OCI-LY7 (cell line): ENCODE measurements at regions not wholly inside any gene's neighbourhood (a gene's known extent, or its start where the extent isn't known, plus 50 kb on each side); places are given as distances from the start of the nearest gene placed in this dataset.

ENCODE experiments used
- BruUV-seq: library from RNA; stranded (reverse); fragments of 400-500 nt; replicated peaks from 2 replicates; lab custom pipeline; 2021; lab: Mats Ljungman, UMichigan
- CTCF ChIA-PET: fragments of 300-600 bp; sonication (Branson Sonifier 250); formaldehyde crosslinking; loops from one replicate; lab custom pipeline; 2022; ENCODE audit warnings: antibody characterized with exemption; ENCODE audit not compliant: unreplicated experiment; lab: Charles Lee
- POLR2A ChIA-PET: fragments of 300-600 bp; sonication (Branson Sonifier 250); formaldehyde crosslinking; loops from one replicate; lab custom pipeline; 2022; ENCODE audit warnings: antibody characterized with exemption; lab: Charles Lee
- DNase-seq: peaks from one replicate; pipeline ENCODE4 v3.0.0-alpha.2; 2015; ENCODE audit warnings: low spot score
- H2AFZ ChIP-seq: fragments of 200-600 bp; sonication (generic), shearing (Covaris generic); 2 replicates; pipeline ENCODE4 v1.6.1; 2014; ENCODE audit warnings: mild to moderate bottlenecking, antibody characterized with exemption, low read length, moderate library complexity
- H3K27ac ChIP-seq: fragments of 200-600 bp; sonication (generic); 2 replicates; pipeline ENCODE4 v1.5.1; 2014; ENCODE audit warnings: mixed run types, low read depth, mild to moderate bottlenecking, moderate library complexity, low read length, inconsistent platforms; ENCODE audit not compliant: poor library complexity, severe bottlenecking
- H3K36me3 ChIP-seq: fragments of 200-600 bp; sonication (generic); 2 replicates; pipeline ENCODE4 v1.6.1; 2014; ENCODE audit warnings: mild to moderate bottlenecking, antibody characterized with exemption, low read length, moderate library complexity, mixed read lengths; ENCODE audit not compliant: insufficient read depth
- H3K4me1 ChIP-seq: fragments of 200-600 bp; sonication (generic); 2 replicates; pipeline ENCODE4 v1.5.1; 2014; ENCODE audit warnings: mild to moderate bottlenecking, low read length; ENCODE audit not compliant: insufficient read depth, poor library complexity, severe bottlenecking
- H3K4me2 ChIP-seq: fragments of 200-600 bp; sonication (generic); 2 replicates; pipeline ENCODE4 v1.6.1; 2014; ENCODE audit warnings: mild to moderate bottlenecking, low read length
- H3K4me3 ChIP-seq: fragments of 200-600 bp; sonication (generic); 2 replicates; pipeline ENCODE4 v1.5.1; 2014; ENCODE audit warnings: mild to moderate bottlenecking, low read depth, low read length; ENCODE audit not compliant: poor library complexity, severe bottlenecking
- H3K79me2 ChIP-seq: fragments of 200-600 bp; sonication (generic); 2 replicates; pipeline ENCODE4 v1.6.1; 2016; ENCODE audit warnings: low read depth, mild to moderate bottlenecking, low read length, moderate library complexity, mixed read lengths; ENCODE audit not compliant: insufficient read depth
- H3K9me2 ChIP-seq: fragments of 200-600 bp; sonication (generic); 2 replicates; pipeline ENCODE4 v1.6.1; 2016; ENCODE audit warnings: mild to moderate bottlenecking, low read length, mixed read lengths; ENCODE audit not compliant: insufficient read depth
- H3K9me3 ChIP-seq: fragments of 200-600 bp; sonication (generic); 2 replicates; pipeline ENCODE4 v1.6.1; 2014; ENCODE audit warnings: mild to moderate bottlenecking, mixed run types, low read length, mixed read lengths
- H4K20me1 ChIP-seq: fragments of 200-600 bp; sonication (generic); 2 replicates; pipeline ENCODE4 v1.6.1; 2014; ENCODE audit warnings: mild to moderate bottlenecking, antibody characterized with exemption, low read length, moderate library complexity, mixed read lengths; ENCODE audit not compliant: insufficient read depth
- EZH2phosphoT487 ChIP-seq: fragments of 200-600 bp; sonication (generic); IDR thresholded peaks from 2 replicates; pipeline ENCODE4 v1.6.1; 2018; ENCODE audit warnings: low read depth, borderline replicate concordance, mild to moderate bottlenecking, mixed run types, antibody characterized with exemption, low read length, moderate library complexity, mixed read lengths
- intact Hi-C: fragments of 100-400 bp; cut with micrococcal nuclease; formaldehyde crosslinking; loops from one replicate; pipeline ENCODE4 v1.10.0; 2022; ENCODE audit not compliant: unreplicated experiment
- TF ChIP-seq, protein P1 (sequence below): fragments of 200-600 bp; sonication (generic); conservative IDR thresholded peaks from 2 replicates; pipeline ENCODE4 v1.5.1; 2014; ENCODE audit warnings: mild to moderate bottlenecking, antibody characterized with exemption, low read length, moderate library complexity, mixed read lengths

GRCh38 chr4:124861761-124862160 is 149.2 kb upstream of the ANKRD50 start:
- Histone ChIP-seq H2AFZ (no peak overlapping the region), H3K4me3 (no peak overlapping the region), H3K4me2 (no peak overlapping the region), H4K20me1 (no peaks in the 10 kb centered on the region), H3K79me2 (no peaks in the 10 kb centered on the region), H3K9me2 (no peaks in the 10 kb centered on the region), H3K4me1 (no peaks in the 10 kb centered on the region), H3K36me3 (no peaks in the 10 kb centered on the region), H3K9me3 (no peaks in the 10 kb centered on the region), H3K27ac (no peak overlapping the region)
- DNase-seq: no peak
- CTCF ChIA-PET: no interaction called here
- no TSS peak for BruUV-seq
- TF ChIP-seq, protein P1, sequence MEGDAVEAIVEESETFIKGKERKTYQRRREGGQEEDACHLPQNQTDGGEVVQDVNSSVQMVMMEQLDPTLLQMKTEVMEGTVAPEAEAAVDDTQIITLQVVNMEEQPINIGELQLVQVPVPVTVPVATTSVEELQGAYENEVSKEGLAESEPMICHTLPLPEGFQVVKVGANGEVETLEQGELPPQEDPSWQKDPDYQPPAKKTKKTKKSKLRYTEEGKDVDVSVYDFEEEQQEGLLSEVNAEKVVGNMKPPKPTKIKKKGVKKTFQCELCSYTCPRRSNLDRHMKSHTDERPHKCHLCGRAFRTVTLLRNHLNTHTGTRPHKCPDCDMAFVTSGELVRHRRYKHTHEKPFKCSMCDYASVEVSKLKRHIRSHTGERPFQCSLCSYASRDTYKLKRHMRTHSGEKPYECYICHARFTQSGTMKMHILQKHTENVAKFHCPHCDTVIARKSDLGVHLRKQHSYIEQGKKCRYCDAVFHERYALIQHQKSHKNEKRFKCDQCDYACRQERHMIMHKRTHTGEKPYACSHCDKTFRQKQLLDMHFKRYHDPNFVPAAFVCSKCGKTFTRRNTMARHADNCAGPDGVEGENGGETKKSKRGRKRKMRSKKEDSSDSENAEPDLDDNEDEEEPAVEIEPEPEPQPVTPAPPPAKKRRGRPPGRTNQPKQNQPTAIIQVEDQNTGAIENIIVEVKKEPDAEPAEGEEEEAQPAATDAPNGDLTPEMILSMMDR: no peak
- intact Hi-C loops: no loop called here
- POLR2A ChIA-PET: interaction anchor here (0.5 kb wide), 1 partner anchor 102 kb away, joined by 6 read pairs; no protein-coding TSS in a partner anchor

DNA sequence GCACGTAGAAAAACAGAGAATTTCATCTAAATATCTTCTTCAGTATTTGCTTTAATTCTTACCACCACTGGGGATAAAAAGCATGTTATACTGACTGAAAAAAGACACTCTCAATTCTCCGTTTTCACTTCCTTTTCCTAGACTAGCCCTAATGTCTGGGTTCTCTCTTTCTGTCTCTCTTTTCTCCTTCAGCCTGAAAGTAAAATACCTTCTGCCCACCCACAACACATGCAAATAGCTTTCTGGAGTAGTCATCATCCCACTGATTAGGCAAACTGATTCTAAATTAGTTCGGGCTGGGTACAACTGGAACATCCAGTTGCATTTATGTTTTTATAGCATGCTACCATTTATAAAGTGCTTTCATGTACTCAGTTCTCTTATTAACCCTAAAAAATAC is 142.4 kb upstream of the ANKRD50 start:
- CTCF ChIA-PET: no interaction called here

DNA sequence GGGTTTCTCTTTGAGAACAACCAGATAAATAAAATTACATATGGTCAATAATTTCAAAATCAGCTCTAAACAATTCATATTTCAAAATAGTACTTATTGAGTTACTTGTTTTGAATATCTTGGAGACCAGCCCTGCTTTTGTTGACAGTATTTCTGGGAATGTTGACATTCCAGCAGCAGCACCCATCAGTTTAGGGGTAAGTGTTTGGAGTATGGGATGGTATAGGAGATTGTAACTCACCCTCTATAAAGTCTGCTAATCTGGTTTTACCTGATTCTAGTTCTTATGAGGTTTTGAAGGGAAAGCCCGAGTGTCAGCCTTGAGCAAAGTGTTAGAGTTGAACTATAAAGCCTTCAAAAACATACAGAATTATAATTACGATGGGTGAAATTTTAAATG is 139.2 kb upstream of the ANKRD50 start:
- ChIA-PET CTCF (no interaction called here), POLR2A (interaction anchor here (0.6 to 1.0 kb wide), 2 partner anchors 51 to 144 kb away, joined by 3 read pairs; no protein-coding TSS in a partner anchor)
- Histone ChIP-seq H3K9me2 (no peaks in the 10 kb centered on the region), H3K36me3 (no peaks in the 10 kb centered on the region), H3K79me2 (no peaks in the 10 kb centered on the region), H3K4me2 (no peak overlapping the region), H3K27ac (no peak overlapping the region), H2AFZ (no peak overlapping the region), H3K9me3 (no peaks in the 10 kb centered on the region), H4K20me1 (no peaks in the 10 kb centered on the region), H3K4me1 (no peaks in the 10 kb centered on the region), H3K4me3 (no peak overlapping the region)
- BruUV-seq: no TSS peak
- TF ChIP-seq EZH2phosphoT487: no peak
- TF ChIP-seq, protein P1: no peak
- no peak for DNase-seq
- intact Hi-C loops: no loop called here

More for the DNA sequence above, 142.4 kb upstream of the ANKRD50 start:
- TF ChIP-seq, protein P1: no peak
- TF ChIP-seq EZH2phosphoT487: no peak
- Histone ChIP-seq H3K4me2 (no peak overlapping the region), H3K9me2 (no peaks in the 10 kb centered on the region), H3K9me3 (no peaks in the 10 kb centered on the region), H3K4me1 (no peaks in the 10 kb centered on the region), H4K20me1 (no peaks in the 10 kb centered on the region), H3K27ac (no peak overlapping the region), H3K79me2 (no peaks in the 10 kb centered on the region), H3K36me3 (no peaks in the 10 kb centered on the region), H3K4me3 (no peak overlapping the region), H2AFZ (no peak overlapping the region)
- intact Hi-C loops: no loop called here
- DNase-seq: no peak
- BruUV-seq: no TSS peak
- POLR2A ChIA-PET: interaction anchor here (0.7 kb wide), 1 partner anchor 178 kb away, joined by 4 read pairs; no protein-coding TSS in a partner anchor
